Thyroid gland (tissue), 4 donors: ENCODE measurements at regions not wholly inside any gene's neighbourhood (a gene's known extent, or its start where the extent isn't known, plus 50 kb on each side); places are given as distances from the start of the nearest gene placed in this dataset.

Experiments
- POLR2A ChIP-seq, 2 donors: fragments of 450-650 bp; IDR thresholded peaks; one replicate each; pipeline ENCODE4 v1.6.1; 2017; ENCODE audit warnings: antibody characterized with exemption in 2 of 2, mild to moderate bottlenecking in 2 of 2, moderate library complexity in 1 of 2
- TF ChIP-seq, protein P1 (sequence below), 6 experiments: fragments of 200-600 bp in 3 of 6; fragments of 450-650 bp in 3 of 6; sonication (generic) in 3 of 6; IDR thresholded peaks; one replicate each; pipeline ENCODE4 v1.5.1; 2016 to 2019; ENCODE audit warnings: antibody characterized with exemption in 6 of 6, mild to moderate bottlenecking in 2 of 6, inconsistent platforms in 1 of 6, moderate library complexity in 1 of 6

DNA sequence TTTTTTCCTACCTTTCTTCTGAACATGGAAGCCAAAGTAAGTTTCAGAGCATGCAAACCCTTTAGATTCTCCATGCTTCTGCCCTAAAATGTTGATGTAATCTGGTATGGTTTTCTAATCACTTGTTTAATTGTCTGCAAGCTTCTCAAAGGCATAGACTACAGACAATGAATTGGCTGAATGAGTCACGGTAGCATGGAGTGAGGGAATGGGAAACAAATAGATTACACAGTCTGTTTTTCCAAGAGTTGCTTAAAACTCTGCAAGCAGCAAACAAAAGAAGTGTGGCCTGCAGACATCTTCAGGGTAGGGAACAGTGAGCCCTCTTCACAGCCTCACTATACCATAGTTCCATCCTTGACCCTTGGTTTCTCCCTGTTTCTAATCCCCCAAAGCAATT, 326.0 kb downstream of the BARHL2 start:
- TF ChIP-seq, protein P1, sequence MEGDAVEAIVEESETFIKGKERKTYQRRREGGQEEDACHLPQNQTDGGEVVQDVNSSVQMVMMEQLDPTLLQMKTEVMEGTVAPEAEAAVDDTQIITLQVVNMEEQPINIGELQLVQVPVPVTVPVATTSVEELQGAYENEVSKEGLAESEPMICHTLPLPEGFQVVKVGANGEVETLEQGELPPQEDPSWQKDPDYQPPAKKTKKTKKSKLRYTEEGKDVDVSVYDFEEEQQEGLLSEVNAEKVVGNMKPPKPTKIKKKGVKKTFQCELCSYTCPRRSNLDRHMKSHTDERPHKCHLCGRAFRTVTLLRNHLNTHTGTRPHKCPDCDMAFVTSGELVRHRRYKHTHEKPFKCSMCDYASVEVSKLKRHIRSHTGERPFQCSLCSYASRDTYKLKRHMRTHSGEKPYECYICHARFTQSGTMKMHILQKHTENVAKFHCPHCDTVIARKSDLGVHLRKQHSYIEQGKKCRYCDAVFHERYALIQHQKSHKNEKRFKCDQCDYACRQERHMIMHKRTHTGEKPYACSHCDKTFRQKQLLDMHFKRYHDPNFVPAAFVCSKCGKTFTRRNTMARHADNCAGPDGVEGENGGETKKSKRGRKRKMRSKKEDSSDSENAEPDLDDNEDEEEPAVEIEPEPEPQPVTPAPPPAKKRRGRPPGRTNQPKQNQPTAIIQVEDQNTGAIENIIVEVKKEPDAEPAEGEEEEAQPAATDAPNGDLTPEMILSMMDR (IDR thresholded peaks at IDR 0.05) = no peak
- TF ChIP-seq POLR2A (IDR thresholded peaks at IDR 0.05) = no peak
